HepG2 (cell line): ENCODE measurements at regions not wholly inside any gene's neighbourhood (a gene's known extent, or its start where the extent isn't known, plus 50 kb on each side); places are given as distances from the start of the nearest gene placed in this dataset.

ENCODE experiments used
- ATAC-seq: fragments of 200-7000 bp; cut with Tn5 transposase; 3 replicates; pipeline ENCODE4 v1.9.1; 2020; ENCODE audit warnings: mild to moderate bottlenecking, moderate library complexity
- BruUV-seq: library from RNA; stranded (reverse); fragments of 400-500 nt; replicated peaks from 2 replicates; lab custom pipeline; 2021; lab: Mats Ljungman, UMichigan
- CTCF ChIA-PET: fragments of 300-600 bp; formaldehyde crosslinking; extraction: SDS; loops from one replicate; lab custom pipeline; 2021; ENCODE audit warnings: low total read pairs, inconsistent platforms, low intra/inter-chr PET ratio; lab: Yijun Ruan, JAX
- POLR2A ChIA-PET: fragments of 350-600 bp; sonication (Branson Sonifier 250); formaldehyde crosslinking; loops from one replicate; lab custom pipeline; 2020; ENCODE audit warnings: antibody characterized with exemption, inconsistent platforms; lab: Yijun Ruan, JAX
- DNase-seq: peaks from one replicate; pipeline ENCODE4 v3.0.0-alpha.2; 2015; ENCODE audit warnings: low spot score
- FAIRE-seq: peaks from 3 replicates; lab custom pipeline; 2011; peaks lifted over from hg19 to GRCh38; lab: Jason Lieb, UNC
- H2AFZ ChIP-seq: one replicate; pipeline ENCODE4 v1.6.1; 2011; ENCODE audit warnings: low read length, inconsistent platforms
- H3K27ac ChIP-seq: fragments of 300-600 bp; 3 replicates; pipeline ENCODE4 v1.8.0; 2011; ENCODE audit warnings: mixed run types, mild to moderate bottlenecking, mixed read lengths, low read length, inconsistent platforms; ENCODE audit not compliant: insufficient read depth; ENCODE audit errors: extremely low read length
- H3K27me3 ChIP-seq, 2 experiments: fragments of 200-600 bp in 1 of 2; 2 replicates in 1 of 2; 3 replicates in 1 of 2; pipeline versions ENCODE4 v1.6.0 to v1.8.0; 2011; ENCODE audit warnings: low read length in 2 of 2, mild to moderate bottlenecking in 2 of 2, moderate library complexity in 2 of 2, inconsistent platforms in 1 of 2; ENCODE audit not compliant: insufficient read depth in 2 of 2, control insufficient read depth in 1 of 2
- H3K36me3 ChIP-seq, 2 experiments: fragments of 200-600 bp in 1 of 2; replicated peaks in 1 of 2; 2 replicates in 1 of 2; 3 replicates in 1 of 2; pipeline versions ENCODE4 v1.5.1 to v1.8.0; 2011; ENCODE audit warnings: low read length in 2 of 2, inconsistent platforms in 1 of 2; ENCODE audit not compliant: insufficient read depth in 2 of 2, control insufficient read depth in 1 of 2
- H3K4me1 ChIP-seq: 2 replicates; pipeline ENCODE4 v1.5.1; 2012; ENCODE audit warnings: low read length, inconsistent platforms; ENCODE audit not compliant: insufficient read depth
- H3K4me2 ChIP-seq: 2 replicates; pipeline ENCODE4 v1.6.0; 2011; ENCODE audit warnings: low read depth, low read length, inconsistent platforms
- H3K4me3 ChIP-seq, 3 experiments: fragments of 200-600 bp in 1 of 3; sonication (generic), shearing (Covaris generic) in 1 of 3; replicated peaks in 1 of 3; 2 replicates each; pipeline ENCODE4 v1.5.1; 2011 to 2016; ENCODE audit warnings: low read length in 3 of 3, inconsistent platforms in 2 of 3, low read depth in 2 of 3, mild to moderate bottlenecking in 2 of 3, control low read depth in 1 of 3, mixed read lengths in 1 of 3; ENCODE audit not compliant: insufficient read depth in 1 of 3
- H3K79me2 ChIP-seq: one replicate; pipeline ENCODE4 v1.6.1; 2011; ENCODE audit warnings: low read length, inconsistent platforms; ENCODE audit not compliant: insufficient read depth
- H3K9ac ChIP-seq: 2 replicates; pipeline ENCODE4 v1.6.0; 2011; ENCODE audit warnings: mild to moderate bottlenecking, low read depth, low read length, inconsistent platforms; ENCODE audit not compliant: insufficient read depth
- H3K9me3 ChIP-seq: 2 replicates; pipeline ENCODE4 v1.5.1; 2012; ENCODE audit warnings: mild to moderate bottlenecking, low read length
- H4K20me1 ChIP-seq: 2 replicates; pipeline ENCODE4 v1.6.0; 2011; ENCODE audit warnings: inconsistent platforms, mild to moderate bottlenecking, low read length, moderate library complexity; ENCODE audit not compliant: insufficient read depth
- NR2F1 ChIP-seq, 2 experiments: fragments of 450-650 bp in 1 of 2; formaldehyde crosslinking in 1 of 2; IDR thresholded peaks; 2 replicates each; pipeline versions ENCODE4 v1.5.0 to v1.6.1; 2016 to 2020; ENCODE audit warnings: mild to moderate bottlenecking in 1 of 2, missing compliant biosample characterization in 1 of 2, missing genetic modification reagents in 1 of 2, moderate library complexity in 1 of 2
- WGBS: methylation state at CpG from one replicate; pipeline ENCODE4 v1.1.6; 2017; ENCODE audit warnings: low lambda C conversion rate; 5-methylcytosine and 5-hydroxymethylcytosine counted together
- in situ Hi-C: cut with HindIII; loops from 2 replicates; pipeline ENCODE4 v1.10.0; 2017; ENCODE audit warnings: low pct_unique_long_range_greater_than_20kb; ENCODE audit not compliant: extremely low pct_ligation_motif_present
- intact Hi-C: fragments of 100-400 bp; cut with micrococcal nuclease; formaldehyde crosslinking; loops from one replicate; pipeline ENCODE4 v1.10.0; 2022; ENCODE audit not compliant: unreplicated experiment
- TF ChIP-seq, protein P1 (sequence below): sonication (generic); formaldehyde crosslinking; IDR thresholded peaks from 2 replicates; pipeline ENCODE4 v1.8.0; 2022; ENCODE audit warnings: mild to moderate bottlenecking, missing genetic modification reagents, moderate library complexity
- TF ChIP-seq, protein P2 (sequence below), 2 experiments: sonication (generic) in 1 of 2; formaldehyde crosslinking in 1 of 2; IDR thresholded peaks; 2 replicates each; pipeline versions ENCODE4 v1.5.1 to v1.6.1; 2011 to 2020; ENCODE audit warnings: borderline replicate concordance in 1 of 2, low read depth in 1 of 2, low read length in 1 of 2, mild to moderate bottlenecking in 1 of 2, missing genetic modification reagents in 1 of 2, moderate library complexity in 1 of 2

DNA sequence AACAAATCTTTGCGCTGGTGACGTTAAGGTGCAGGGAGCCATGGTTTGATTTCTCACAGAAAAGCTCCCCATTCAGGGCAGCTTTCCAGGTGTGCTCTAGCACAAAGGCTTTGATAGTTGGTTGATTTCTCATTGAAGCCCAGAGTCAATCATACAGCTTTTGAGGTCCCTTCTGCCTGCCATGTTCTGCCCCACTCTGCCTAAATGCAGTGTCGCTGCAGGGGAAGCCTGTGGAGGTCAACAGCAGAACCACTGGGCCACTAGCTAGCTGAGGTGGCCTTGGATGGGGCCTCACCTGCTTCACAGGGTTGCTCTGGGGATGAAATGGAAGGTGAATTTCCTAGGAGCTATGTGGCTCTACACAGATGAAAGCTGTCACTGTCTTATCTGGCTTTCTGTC lies 278.3 kb downstream of the TLE3 start (continued):
- TF ChIP-seq NR2F1 (CRISPR knock-in tag; IDR thresholded peaks at IDR 0.05) = no peak

DNA sequence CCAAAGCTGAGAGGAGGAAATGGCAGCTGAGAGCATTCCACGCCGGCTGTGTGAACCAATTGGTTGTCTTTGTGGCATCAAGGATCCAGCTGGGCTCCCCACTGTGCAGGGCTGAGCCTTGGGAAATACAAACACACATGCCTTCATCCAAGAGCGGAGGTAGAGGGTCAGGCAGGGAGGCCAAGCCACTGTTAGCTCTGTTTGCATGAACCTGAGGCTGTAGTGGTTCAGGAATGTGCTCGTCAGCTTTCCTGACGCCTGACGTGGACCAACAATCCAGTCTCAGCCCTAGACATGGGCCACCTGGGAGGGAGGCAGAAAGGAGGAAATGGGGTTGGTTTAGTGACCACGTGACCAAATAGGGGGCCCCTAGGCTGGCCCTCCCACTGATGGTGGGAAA lies 276.9 kb downstream of the TLE3 start:
- intact Hi-C loops = no loop called here
- H3K9me3 ChIP-seq = no peaks in the 10 kb centered on the region
- H3K4me1 ChIP-seq = peaks cover 10% of the 10 kb centered on the region
- ChIA-PET CTCF (no interaction called here), POLR2A (no interaction called here)
- no peak overlapping the region for H3K4me2 ChIP-seq
- H3K79me2 ChIP-seq = no peaks in the 10 kb centered on the region
- 0% methylated on average over 5 of the region's 7 CpGs for WGBS
- no TSS peak for BruUV-seq
- FAIRE-seq (no peak), ATAC-seq (no peak), DNase-seq (no peak)
- no peak overlapping the region for H3K9ac ChIP-seq
- no peaks in the 10 kb centered on the region for H3K36me3 ChIP-seq
- no peak overlapping the region for H3K4me3 ChIP-seq
- H4K20me1 ChIP-seq = no peaks in the 10 kb centered on the region
- in situ Hi-C loops = no loop called here
- H3K27ac ChIP-seq = no peak overlapping the region
- peaks cover 1 to 3% of the 10 kb centered on the region in 2 experiments; a peak in 1 of 5 replicates for H3K27me3 ChIP-seq
- H2AFZ ChIP-seq = no peak overlapping the region
- TF ChIP-seq, protein P1, sequence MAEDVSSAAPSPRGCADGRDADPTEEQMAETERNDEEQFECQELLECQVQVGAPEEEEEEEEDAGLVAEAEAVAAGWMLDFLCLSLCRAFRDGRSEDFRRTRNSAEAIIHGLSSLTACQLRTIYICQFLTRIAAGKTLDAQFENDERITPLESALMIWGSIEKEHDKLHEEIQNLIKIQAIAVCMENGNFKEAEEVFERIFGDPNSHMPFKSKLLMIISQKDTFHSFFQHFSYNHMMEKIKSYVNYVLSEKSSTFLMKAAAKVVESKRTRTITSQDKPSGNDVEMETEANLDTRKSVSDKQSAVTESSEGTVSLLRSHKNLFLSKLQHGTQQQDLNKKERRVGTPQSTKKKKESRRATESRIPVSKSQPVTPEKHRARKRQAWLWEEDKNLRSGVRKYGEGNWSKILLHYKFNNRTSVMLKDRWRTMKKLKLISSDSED (CRISPR knock-in tag) = no peak
- TF ChIP-seq, protein P2, sequence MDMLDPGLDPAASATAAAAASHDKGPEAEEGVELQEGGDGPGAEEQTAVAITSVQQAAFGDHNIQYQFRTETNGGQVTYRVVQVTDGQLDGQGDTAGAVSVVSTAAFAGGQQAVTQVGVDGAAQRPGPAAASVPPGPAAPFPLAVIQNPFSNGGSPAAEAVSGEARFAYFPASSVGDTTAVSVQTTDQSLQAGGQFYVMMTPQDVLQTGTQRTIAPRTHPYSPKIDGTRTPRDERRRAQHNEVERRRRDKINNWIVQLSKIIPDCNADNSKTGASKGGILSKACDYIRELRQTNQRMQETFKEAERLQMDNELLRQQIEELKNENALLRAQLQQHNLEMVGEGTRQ (IDR thresholded peaks at IDR 0.05; ENCODE audit: low read depth, low read length) = 0 out of 2 replicates have a peak, but pooled peaks have one; percentile 21
- TF ChIP-seq, protein P2 (CRISPR knock-in tag; IDR thresholded peaks at IDR 0.05; ENCODE audit: borderline replicate concordance) = no peak
